ENCODE measurements at regions not wholly inside any gene's neighbourhood (a gene's known extent, or its start where the extent isn't known, plus 50 kb on each side); places are given as distances from the start of the nearest gene placed in this dataset.

DNA sequence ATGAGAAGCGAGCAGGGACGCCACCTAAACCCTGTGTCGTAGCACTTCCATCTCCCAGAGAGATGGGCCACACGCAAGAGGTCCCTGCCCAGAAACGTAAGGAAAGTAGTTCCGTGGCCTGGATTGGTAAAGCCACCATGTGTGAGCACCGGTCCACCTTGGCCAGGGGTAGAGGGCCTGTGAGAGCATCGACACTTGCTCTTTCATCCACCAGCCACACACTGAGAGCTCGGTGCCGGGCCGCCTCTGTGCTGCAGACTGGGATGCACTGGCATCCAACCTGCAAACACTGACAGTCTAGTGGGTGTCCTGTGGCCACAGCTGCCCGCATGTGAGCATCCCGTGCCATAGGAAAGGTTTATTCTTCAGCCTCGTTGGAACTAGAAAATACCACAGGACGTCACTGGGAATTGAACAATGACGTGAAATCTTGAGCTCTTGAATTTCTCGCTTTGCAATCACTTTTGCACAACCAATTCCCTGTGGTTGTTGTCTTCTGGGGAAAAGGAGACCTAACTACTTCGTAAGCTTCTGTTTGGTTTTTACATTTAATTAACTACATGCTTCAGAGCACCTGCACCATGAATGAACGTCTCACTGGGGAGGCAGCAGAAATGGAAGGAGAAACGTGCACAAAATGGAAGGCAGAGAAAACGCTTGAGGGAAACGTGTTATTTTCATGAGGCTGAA lies 212.0 kb upstream of the RAB6C start:
- H3K4me3 ChIP-seq (ENCODE audit: low read depth, low read length, poor library complexity, severe bottlenecking): no peak overlapping the region
- no peak for TF ChIP-seq EZH2 (IDR thresholded peaks at IDR 0.05; ENCODE audit: borderline replicate concordance, low read depth, low read length, poor library complexity, severe bottlenecking)
- TF ChIP-seq, protein P1, sequence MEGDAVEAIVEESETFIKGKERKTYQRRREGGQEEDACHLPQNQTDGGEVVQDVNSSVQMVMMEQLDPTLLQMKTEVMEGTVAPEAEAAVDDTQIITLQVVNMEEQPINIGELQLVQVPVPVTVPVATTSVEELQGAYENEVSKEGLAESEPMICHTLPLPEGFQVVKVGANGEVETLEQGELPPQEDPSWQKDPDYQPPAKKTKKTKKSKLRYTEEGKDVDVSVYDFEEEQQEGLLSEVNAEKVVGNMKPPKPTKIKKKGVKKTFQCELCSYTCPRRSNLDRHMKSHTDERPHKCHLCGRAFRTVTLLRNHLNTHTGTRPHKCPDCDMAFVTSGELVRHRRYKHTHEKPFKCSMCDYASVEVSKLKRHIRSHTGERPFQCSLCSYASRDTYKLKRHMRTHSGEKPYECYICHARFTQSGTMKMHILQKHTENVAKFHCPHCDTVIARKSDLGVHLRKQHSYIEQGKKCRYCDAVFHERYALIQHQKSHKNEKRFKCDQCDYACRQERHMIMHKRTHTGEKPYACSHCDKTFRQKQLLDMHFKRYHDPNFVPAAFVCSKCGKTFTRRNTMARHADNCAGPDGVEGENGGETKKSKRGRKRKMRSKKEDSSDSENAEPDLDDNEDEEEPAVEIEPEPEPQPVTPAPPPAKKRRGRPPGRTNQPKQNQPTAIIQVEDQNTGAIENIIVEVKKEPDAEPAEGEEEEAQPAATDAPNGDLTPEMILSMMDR (conservative IDR thresholded peaks at IDR 0.05; ENCODE audit: low read depth, low read length): no peak
- BruUV-seq (replicated peaks): no TSS peak
- no peaks in the 10 kb centered on the region for H3K27me3 ChIP-seq (replicated peaks; ENCODE audit: insufficient read depth, low read depth, low read length, poor library complexity)
- ChIA-PET CTCF (no interaction called here), POLR2A (ENCODE audit: low non-redundant PET) (interaction anchor here (0.7 kb wide), 1 partner anchor 1367 kb away, joined by 3 read pairs; no protein-coding TSS in a partner anchor)
- no peak overlapping the region for H3K27ac ChIP-seq (ENCODE audit: low read depth, low read length, poor library complexity, severe bottlenecking)
- H3K36me3 ChIP-seq (ENCODE audit: insufficient read depth, low read length, poor library complexity, severe bottlenecking): no peaks in the 10 kb centered on the region
- DNase-seq (ENCODE audit: low spot score): no peak
- no peaks in the 10 kb centered on the region for H3K4me1 ChIP-seq (ENCODE audit: insufficient read depth, low read length, poor library complexity, severe bottlenecking)
- no peaks in the 10 kb centered on the region for H3K9me3 ChIP-seq (ENCODE audit: low read depth, low read length, poor library complexity, severe bottlenecking)
- intact Hi-C loops (cut with micrococcal nuclease; ENCODE audit: unreplicated experiment): no loop called here

DNA sequence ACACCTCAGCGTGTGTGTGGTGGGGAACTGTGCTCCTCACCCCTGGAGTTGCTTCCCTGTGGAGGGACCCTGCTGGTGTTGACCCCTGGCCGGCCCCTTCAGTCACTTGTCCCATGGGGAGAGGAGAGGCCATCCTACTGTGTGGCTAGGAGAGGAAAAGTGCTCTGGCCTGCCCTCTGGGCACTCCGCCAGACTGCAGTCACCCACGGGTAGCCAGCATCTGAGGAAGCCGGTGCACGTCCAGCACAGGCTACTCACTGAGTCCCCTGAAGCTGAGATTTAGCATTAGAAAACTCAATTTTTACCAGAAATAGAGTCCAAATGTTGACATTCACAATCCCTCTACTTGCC lies 211.5 kb upstream of the RAB6C start:
- intact Hi-C loops (cut with micrococcal nuclease; ENCODE audit: unreplicated experiment): no loop called here
- no peak overlapping the region for H3K4me3 ChIP-seq (ENCODE audit: low read depth, low read length, poor library complexity, severe bottlenecking)
- no peaks in the 10 kb centered on the region for H3K4me1 ChIP-seq (ENCODE audit: insufficient read depth, low read length, poor library complexity, severe bottlenecking)
- BruUV-seq (replicated peaks): no TSS peak
- no peak for DNase-seq (ENCODE audit: low spot score)
- no peaks in the 10 kb centered on the region for H3K36me3 ChIP-seq (ENCODE audit: insufficient read depth, low read length, poor library complexity, severe bottlenecking)
- TF ChIP-seq, protein P1 (conservative IDR thresholded peaks at IDR 0.05; ENCODE audit: low read depth, low read length): no peak
- no peak for TF ChIP-seq EZH2 (IDR thresholded peaks at IDR 0.05; ENCODE audit: borderline replicate concordance, low read depth, low read length, poor library complexity, severe bottlenecking)
- ChIA-PET CTCF (no interaction called here), POLR2A (ENCODE audit: low non-redundant PET) (interaction anchor here (0.7 kb wide), 1 partner anchor 1367 kb away, joined by 3 read pairs; no protein-coding TSS in a partner anchor)
- H3K27me3 ChIP-seq (replicated peaks; ENCODE audit: insufficient read depth, low read depth, low read length, poor library complexity): no peaks in the 10 kb centered on the region
- H3K9me3 ChIP-seq (ENCODE audit: low read depth, low read length, poor library complexity, severe bottlenecking): no peaks in the 10 kb centered on the region
- H3K27ac ChIP-seq (ENCODE audit: low read depth, low read length, poor library complexity, severe bottlenecking): no peak overlapping the region

DNA sequence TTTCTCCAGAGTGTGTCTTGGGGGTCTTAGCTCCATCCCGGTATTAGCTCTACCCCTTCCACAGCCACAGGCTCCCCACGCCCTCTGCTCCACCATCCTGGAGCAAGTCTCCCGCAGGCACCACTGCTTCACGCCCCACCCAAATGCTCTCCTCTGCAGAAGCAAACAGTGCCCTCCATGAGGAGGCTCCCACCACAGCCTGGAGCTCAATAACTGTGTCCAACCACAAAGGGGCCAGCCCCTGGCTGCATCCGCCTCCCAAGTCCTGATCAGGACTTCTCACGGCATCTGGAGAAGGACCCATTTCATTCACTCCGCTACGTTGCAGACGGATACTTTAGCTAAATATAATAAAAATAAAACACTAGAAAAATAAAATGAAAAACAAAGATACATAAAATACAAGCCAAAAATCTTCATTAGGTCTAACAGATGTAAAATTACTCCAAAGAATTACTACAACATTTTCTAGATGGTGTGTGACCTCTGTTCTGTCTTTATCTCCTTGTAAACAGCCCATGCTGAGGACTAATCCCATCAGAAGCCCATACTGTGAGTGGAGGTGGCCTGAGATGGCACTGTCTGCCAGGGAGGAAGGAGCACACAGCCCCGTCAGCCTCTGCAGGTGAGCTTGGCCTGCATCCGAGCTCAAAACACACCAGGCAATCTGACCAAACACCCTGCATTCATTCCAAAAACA lies 210.8 kb upstream of the RAB6C start:
- intact Hi-C loops (cut with micrococcal nuclease; ENCODE audit: unreplicated experiment): no loop called here
- no peak overlapping the region for H3K4me3 ChIP-seq (ENCODE audit: low read depth, low read length, poor library complexity, severe bottlenecking)
- no peaks in the 10 kb centered on the region for H3K36me3 ChIP-seq (ENCODE audit: insufficient read depth, low read length, poor library complexity, severe bottlenecking)
- no peaks in the 10 kb centered on the region for H3K27me3 ChIP-seq (replicated peaks; ENCODE audit: insufficient read depth, low read depth, low read length, poor library complexity)
- H3K4me1 ChIP-seq (ENCODE audit: insufficient read depth, low read length, poor library complexity, severe bottlenecking): no peaks in the 10 kb centered on the region
- DNase-seq (ENCODE audit: low spot score): no peak
- TF ChIP-seq EZH2 (IDR thresholded peaks at IDR 0.05; ENCODE audit: borderline replicate concordance, low read depth, low read length, poor library complexity, severe bottlenecking): no peak
- TF ChIP-seq, protein P1 (conservative IDR thresholded peaks at IDR 0.05; ENCODE audit: low read depth, low read length): no peak
- H3K27ac ChIP-seq (ENCODE audit: low read depth, low read length, poor library complexity, severe bottlenecking): no peak overlapping the region
- BruUV-seq (replicated peaks): no TSS peak
- ChIA-PET POLR2A (ENCODE audit: low non-redundant PET) (no interaction called here), CTCF (no interaction called here)
- no peaks in the 10 kb centered on the region for H3K9me3 ChIP-seq (ENCODE audit: low read depth, low read length, poor library complexity, severe bottlenecking)

All from A673 (cell line).